HepG2 (cell line): ENCODE measurements at regions not wholly inside any gene's neighbourhood (a gene's known extent, or its start where the extent isn't known, plus 50 kb on each side); places are given as distances from the start of the nearest gene placed in this dataset.

Experiments used
- ATAC-seq: fragments of 200-7000 bp; cut with Tn5 transposase; 3 replicates; pipeline ENCODE4 v1.9.1; 2020; ENCODE audit warnings: mild to moderate bottlenecking, moderate library complexity
- BruUV-seq: library from RNA; stranded (reverse); fragments of 400-500 nt; replicated peaks from 2 replicates; lab custom pipeline; 2021; lab: Mats Ljungman, UMichigan
- CTCF ChIA-PET: fragments of 300-600 bp; formaldehyde crosslinking; extraction: SDS; loops from one replicate; lab custom pipeline; 2021; ENCODE audit warnings: low total read pairs, inconsistent platforms, low intra/inter-chr PET ratio; lab: Yijun Ruan, JAX
- POLR2A ChIA-PET: fragments of 350-600 bp; sonication (Branson Sonifier 250); formaldehyde crosslinking; loops from one replicate; lab custom pipeline; 2020; ENCODE audit warnings: antibody characterized with exemption, inconsistent platforms; lab: Yijun Ruan, JAX
- DNase-seq: peaks from one replicate; pipeline ENCODE4 v3.0.0-alpha.2; 2015; ENCODE audit warnings: low spot score
- FAIRE-seq: peaks from 3 replicates; lab custom pipeline; 2011; peaks lifted over from hg19 to GRCh38; lab: Jason Lieb, UNC
- H2AFZ ChIP-seq: one replicate; pipeline ENCODE4 v1.6.1; 2011; ENCODE audit warnings: low read length, inconsistent platforms
- H3K27ac ChIP-seq: fragments of 300-600 bp; 3 replicates; pipeline ENCODE4 v1.8.0; 2011; ENCODE audit warnings: mixed run types, mild to moderate bottlenecking, mixed read lengths, low read length, inconsistent platforms; ENCODE audit not compliant: insufficient read depth; ENCODE audit errors: extremely low read length
- H3K27me3 ChIP-seq, 2 experiments: fragments of 200-600 bp in 1 of 2; 2 replicates in 1 of 2; 3 replicates in 1 of 2; pipeline versions ENCODE4 v1.6.0 to v1.8.0; 2011; ENCODE audit warnings: low read length in 2 of 2, mild to moderate bottlenecking in 2 of 2, moderate library complexity in 2 of 2, inconsistent platforms in 1 of 2; ENCODE audit not compliant: insufficient read depth in 2 of 2, control insufficient read depth in 1 of 2
- H3K36me3 ChIP-seq, 2 experiments: fragments of 200-600 bp in 1 of 2; replicated peaks in 1 of 2; 2 replicates in 1 of 2; 3 replicates in 1 of 2; pipeline versions ENCODE4 v1.5.1 to v1.8.0; 2011; ENCODE audit warnings: low read length in 2 of 2, inconsistent platforms in 1 of 2; ENCODE audit not compliant: insufficient read depth in 2 of 2, control insufficient read depth in 1 of 2
- H3K4me1 ChIP-seq: 2 replicates; pipeline ENCODE4 v1.5.1; 2012; ENCODE audit warnings: low read length, inconsistent platforms; ENCODE audit not compliant: insufficient read depth
- H3K4me2 ChIP-seq: 2 replicates; pipeline ENCODE4 v1.6.0; 2011; ENCODE audit warnings: low read depth, low read length, inconsistent platforms
- H3K4me3 ChIP-seq, 3 experiments: fragments of 200-600 bp in 1 of 3; sonication (generic), shearing (Covaris generic) in 1 of 3; replicated peaks in 1 of 3; 2 replicates each; pipeline ENCODE4 v1.5.1; 2011 to 2016; ENCODE audit warnings: low read length in 3 of 3, inconsistent platforms in 2 of 3, low read depth in 2 of 3, mild to moderate bottlenecking in 2 of 3, control low read depth in 1 of 3, mixed read lengths in 1 of 3; ENCODE audit not compliant: insufficient read depth in 1 of 3
- H3K79me2 ChIP-seq: one replicate; pipeline ENCODE4 v1.6.1; 2011; ENCODE audit warnings: low read length, inconsistent platforms; ENCODE audit not compliant: insufficient read depth
- H3K9ac ChIP-seq: 2 replicates; pipeline ENCODE4 v1.6.0; 2011; ENCODE audit warnings: mild to moderate bottlenecking, low read depth, low read length, inconsistent platforms; ENCODE audit not compliant: insufficient read depth
- H3K9me3 ChIP-seq: 2 replicates; pipeline ENCODE4 v1.5.1; 2012; ENCODE audit warnings: mild to moderate bottlenecking, low read length
- H4K20me1 ChIP-seq: 2 replicates; pipeline ENCODE4 v1.6.0; 2011; ENCODE audit warnings: inconsistent platforms, mild to moderate bottlenecking, low read length, moderate library complexity; ENCODE audit not compliant: insufficient read depth
- FOXO4 ChIP-seq: sonication (generic); formaldehyde crosslinking; conservative IDR thresholded peaks from 2 replicates; pipeline ENCODE4 v1.8.1; 2023; ENCODE audit warnings: missing genetic modification reagents
- GABPB1 ChIP-seq: IDR thresholded peaks from 2 replicates; pipeline ENCODE4 v1.6.1; 2016; ENCODE audit warnings: mild to moderate bottlenecking, missing genetic modification reagents, moderate library complexity, missing compliant biosample characterization
- MAX ChIP-seq: IDR thresholded peaks from 2 replicates; pipeline ENCODE4 v1.6.1; 2012; ENCODE audit warnings: inconsistent platforms
- MED8 ChIP-seq: sonication (generic); formaldehyde crosslinking; IDR thresholded peaks from 2 replicates; pipeline ENCODE4 v1.8.1; 2023; ENCODE audit warnings: mild to moderate bottlenecking, missing genetic modification reagents; ENCODE audit not compliant: insufficient replicate concordance
- PCBP1 ChIP-seq: fragments of 200-400 bp; formaldehyde crosslinking; IDR thresholded peaks from 2 replicates; pipeline ENCODE4 v1.6.1; 2017; ENCODE audit warnings: mild to moderate bottlenecking, low read depth, low read length, borderline replicate concordance
- POLR2AphosphoS2 ChIP-seq: IDR thresholded peaks from 2 replicates; pipeline ENCODE4 v1.6.1; 2011; ENCODE audit warnings: low read depth, low read length, improper control_type of control experiment
- REXO4 ChIP-seq: sonication (generic); formaldehyde crosslinking; IDR thresholded peaks from 2 replicates; pipeline ENCODE4 v1.8.0; 2022; ENCODE audit warnings: missing genetic modification reagents, mild to moderate bottlenecking, borderline replicate concordance
- SP1 ChIP-seq, 2 experiments: fragments of 450-650 bp in 1 of 2; sonication (generic) in 1 of 2; formaldehyde crosslinking in 1 of 2; IDR thresholded peaks; 2 replicates each; pipeline versions ENCODE4 v1.4.0 to v1.6.1; 2016 to 2020; ENCODE audit warnings: missing genetic modification reagents in 1 of 2
- SP140L ChIP-seq: sonication (generic); formaldehyde crosslinking; IDR thresholded peaks from 2 replicates; pipeline ENCODE4 v1.4.0; 2020; ENCODE audit warnings: missing genetic modification reagents, borderline replicate concordance
- TAF1 ChIP-seq: sonication (generic); formaldehyde crosslinking; IDR thresholded peaks from 2 replicates; pipeline ENCODE4 v1.4.0; 2020; ENCODE audit warnings: missing genetic modification reagents
- ZNF12 ChIP-seq: sonication (generic); formaldehyde crosslinking; IDR thresholded peaks from 2 replicates; pipeline ENCODE4 v1.5.0; 2020; ENCODE audit warnings: missing genetic modification reagents
- ZNF513 ChIP-seq: sonication (generic); formaldehyde crosslinking; conservative IDR thresholded peaks from 2 replicates; pipeline ENCODE4 v1.5.0; 2020; ENCODE audit warnings: missing genetic modification reagents
- ZNF607 ChIP-seq: sonication (generic); formaldehyde crosslinking; IDR thresholded peaks from 2 replicates; pipeline ENCODE4 v1.5.1; 2020; ENCODE audit warnings: missing genetic modification reagents, mild to moderate bottlenecking, borderline replicate concordance
- ZNF7 ChIP-seq: IDR thresholded peaks from 2 replicates; pipeline ENCODE4 v1.6.1; 2016; ENCODE audit warnings: missing biosample characterization, missing genetic modification reagents
- ZNF782 ChIP-seq: sonication (generic); formaldehyde crosslinking; IDR thresholded peaks from 2 replicates; pipeline ENCODE4 v1.4.0; 2020; ENCODE audit warnings: missing genetic modification reagents, mild to moderate bottlenecking, borderline replicate concordance
- WGBS: methylation state at CpG from one replicate; pipeline ENCODE4 v1.1.6; 2017; ENCODE audit warnings: low lambda C conversion rate; 5-methylcytosine and 5-hydroxymethylcytosine counted together
- in situ Hi-C: cut with HindIII; loops from 2 replicates; pipeline ENCODE4 v1.10.0; 2017; ENCODE audit warnings: low pct_unique_long_range_greater_than_20kb; ENCODE audit not compliant: extremely low pct_ligation_motif_present
- intact Hi-C: fragments of 100-400 bp; cut with micrococcal nuclease; formaldehyde crosslinking; loops from one replicate; pipeline ENCODE4 v1.10.0; 2022; ENCODE audit not compliant: unreplicated experiment
- TF ChIP-seq, protein P1 (sequence below): sonication (generic); formaldehyde crosslinking; IDR thresholded peaks from 2 replicates; pipeline ENCODE4 v1.4.0; 2020; ENCODE audit warnings: mild to moderate bottlenecking, missing genetic modification reagents
- TF ChIP-seq, protein P2 (sequence below): IDR thresholded peaks from 2 replicates; pipeline ENCODE4 v1.6.1; 2016; ENCODE audit warnings: missing compliant biosample characterization, missing genetic modification reagents, borderline replicate concordance
- TF ChIP-seq, protein P3 (sequence below): IDR thresholded peaks from 2 replicates; pipeline ENCODE4 v1.6.1; 2016; ENCODE audit warnings: mild to moderate bottlenecking

DNA sequence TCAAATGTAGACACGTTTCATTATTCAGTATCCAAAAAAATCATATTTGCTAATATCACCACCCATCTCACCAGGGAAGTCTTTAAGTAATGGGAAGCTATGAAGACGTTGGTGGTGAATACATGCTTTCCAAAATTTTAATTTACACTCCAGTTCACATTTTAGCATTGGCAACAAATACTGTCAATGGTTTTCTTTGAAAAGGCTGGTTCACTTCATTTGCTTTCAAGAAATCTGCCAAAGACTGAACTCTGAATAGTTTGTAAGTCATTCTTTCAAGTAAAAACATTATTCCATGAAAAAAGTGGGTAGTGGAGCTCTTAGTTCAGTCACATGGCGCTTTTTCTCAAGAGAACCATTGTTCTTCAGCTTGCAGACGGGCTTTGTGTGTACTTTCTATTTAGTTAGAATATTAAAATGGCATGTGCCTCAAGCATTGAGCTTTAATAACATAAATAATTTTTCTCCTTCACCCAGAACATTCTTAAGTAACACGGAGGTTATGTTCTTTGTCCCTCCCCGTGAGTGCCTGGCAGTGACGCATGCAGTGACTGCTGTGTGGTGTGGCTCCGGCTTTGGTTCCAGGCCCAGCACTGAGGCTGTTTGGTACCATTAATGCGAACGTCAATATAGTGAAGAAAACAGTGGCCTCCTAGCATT, 300.0 kb upstream of the HDAC4 start:
- no TSS peak for BruUV-seq
- ATAC-seq, result no peak
- 34% methylated on average over 10 of the region's 10 CpGs for WGBS

More for the DNA sequence above, 300.0 kb upstream of the HDAC4 start:
- Histone ChIP-seq H3K4me3 (no peak overlapping the region), H2AFZ (no peak overlapping the region), H3K4me1 (no peaks in the 10 kb centered on the region), H3K27me3 (peaks cover 2 to 18% of the 10 kb centered on the region in 2 experiments; a peak in 3 of 5 replicates), H3K36me3 (no peaks in the 10 kb centered on the region), H3K4me2 (no peak overlapping the region), H3K9ac (no peak overlapping the region)
- in situ Hi-C loops (no loop called here), intact Hi-C loops (loop anchor here (1.0 kb wide), 1 partner anchor 18 kb away; no protein-coding TSS in a partner anchor)
- POLR2A ChIA-PET, result no interaction called here
- no peak for FAIRE-seq
- TF ChIP-seq, protein P1, sequence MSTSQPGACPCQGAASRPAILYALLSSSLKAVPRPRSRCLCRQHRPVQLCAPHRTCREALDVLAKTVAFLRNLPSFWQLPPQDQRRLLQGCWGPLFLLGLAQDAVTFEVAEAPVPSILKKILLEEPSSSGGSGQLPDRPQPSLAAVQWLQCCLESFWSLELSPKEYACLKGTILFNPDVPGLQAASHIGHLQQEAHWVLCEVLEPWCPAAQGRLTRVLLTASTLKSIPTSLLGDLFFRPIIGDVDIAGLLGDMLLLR (CRISPR knock-in tag), result no peak
- TF ChIP-seq, protein P2, sequence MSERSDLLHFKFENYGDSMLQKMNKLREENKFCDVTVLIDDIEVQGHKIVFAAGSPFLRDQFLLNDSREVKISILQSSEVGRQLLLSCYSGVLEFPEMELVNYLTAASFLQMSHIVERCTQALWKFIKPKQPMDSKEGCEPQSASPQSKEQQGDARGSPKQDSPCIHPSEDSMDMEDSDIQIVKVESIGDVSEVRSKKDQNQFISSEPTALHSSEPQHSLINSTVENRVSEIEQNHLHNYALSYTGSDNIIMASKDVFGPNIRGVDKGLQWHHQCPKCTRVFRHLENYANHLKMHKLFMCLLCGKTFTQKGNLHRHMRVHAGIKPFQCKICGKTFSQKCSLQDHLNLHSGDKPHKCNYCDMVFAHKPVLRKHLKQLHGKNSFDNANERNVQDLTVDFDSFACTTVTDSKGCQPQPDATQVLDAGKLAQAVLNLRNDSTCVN (CRISPR knock-in tag), result no peak
- no peak for TF ChIP-seq ZNF7 (CRISPR knock-in tag)
- no peak for TF ChIP-seq SP140L (CRISPR knock-in tag)
- no peak for TF ChIP-seq PCBP1
- no peak for TF ChIP-seq REXO4 (CRISPR knock-in tag)
- TF ChIP-seq MED8, result no peak
- TF ChIP-seq ZNF513 (CRISPR knock-in tag), result no peak
- TF ChIP-seq, protein P3, sequence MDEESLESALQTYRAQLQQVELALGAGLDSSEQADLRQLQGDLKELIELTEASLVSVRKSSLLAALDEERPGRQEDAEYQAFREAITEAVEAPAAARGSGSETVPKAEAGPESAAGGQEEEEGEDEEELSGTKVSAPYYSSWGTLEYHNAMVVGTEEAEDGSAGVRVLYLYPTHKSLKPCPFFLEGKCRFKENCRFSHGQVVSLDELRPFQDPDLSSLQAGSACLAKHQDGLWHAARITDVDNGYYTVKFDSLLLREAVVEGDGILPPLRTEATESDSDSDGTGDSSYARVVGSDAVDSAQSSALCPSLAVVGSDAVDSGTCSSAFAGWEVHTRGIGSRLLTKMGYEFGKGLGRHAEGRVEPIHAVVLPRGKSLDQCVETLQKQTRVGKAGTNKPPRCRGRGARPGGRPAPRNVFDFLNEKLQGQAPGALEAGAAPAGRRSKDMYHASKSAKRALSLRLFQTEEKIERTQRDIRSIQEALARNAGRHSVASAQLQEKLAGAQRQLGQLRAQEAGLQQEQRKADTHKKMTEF, result no peak
- TF ChIP-seq ZNF782 (CRISPR knock-in tag), result no peak
- no peak for TF ChIP-seq POLR2AphosphoS2
- TF ChIP-seq GABPB1, result no peak
- no peak for TF ChIP-seq SP1 (IDR thresholded peaks at IDR 0.05)
- no peak for TF ChIP-seq SP1 (CRISPR knock-in tag; IDR thresholded peaks at IDR 0.05)
- TF ChIP-seq FOXO4 (CRISPR knock-in tag), result no peak
- TF ChIP-seq ZNF12 (CRISPR knock-in tag), result no peak
- TF ChIP-seq TAF1 (CRISPR knock-in tag), result no peak
- no peak for TF ChIP-seq MAX
- TF ChIP-seq ZNF607 (CRISPR knock-in tag), result no peak
- TF ChIP-seq, all 625 proteins: peak for 0
- CTCF ChIA-PET, result no interaction called here
- no peak overlapping the region for H3K27ac ChIP-seq
- no peaks in the 10 kb centered on the region for H3K9me3 ChIP-seq
- no peaks in the 10 kb centered on the region for H3K79me2 ChIP-seq
- DNase-seq, result no peak
- H4K20me1 ChIP-seq, result no peaks in the 10 kb centered on the region
